ENCODE measurements at regions not wholly inside any gene's neighbourhood (a gene's known extent, or its start where the extent isn't known, plus 50 kb on each side); places are given as distances from the start of the nearest gene placed in this dataset.
"Not testable (repeated sequence)": the region's sequence is repeated elsewhere in the genome, so short reads cannot be mapped to it uniquely, and the experiment has no call there.

DNA sequence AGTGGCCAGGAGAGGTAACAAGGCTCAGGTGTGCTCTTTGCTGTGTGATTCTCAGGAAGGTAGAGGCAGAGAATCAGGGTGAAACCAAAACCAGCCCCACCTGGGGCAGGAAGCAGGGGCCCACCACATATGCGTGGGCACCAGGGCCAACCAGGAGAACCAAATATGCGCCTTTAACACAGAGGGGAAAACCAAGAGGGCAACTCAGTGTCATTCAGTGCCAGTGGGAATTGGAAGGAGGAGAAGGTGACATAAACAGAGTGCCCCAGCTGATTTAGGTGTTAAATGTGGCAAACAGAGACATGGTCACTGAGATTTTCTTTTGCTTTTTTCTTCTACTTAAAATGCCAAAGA, 106.8 kb upstream of the MAMLD1 start:
- DNase-seq (ENCODE audit: low spot score), result no peak
- ATAC-seq, result no peak
- intact Hi-C loops (cut with DNase I), result no loop called here

DNA sequence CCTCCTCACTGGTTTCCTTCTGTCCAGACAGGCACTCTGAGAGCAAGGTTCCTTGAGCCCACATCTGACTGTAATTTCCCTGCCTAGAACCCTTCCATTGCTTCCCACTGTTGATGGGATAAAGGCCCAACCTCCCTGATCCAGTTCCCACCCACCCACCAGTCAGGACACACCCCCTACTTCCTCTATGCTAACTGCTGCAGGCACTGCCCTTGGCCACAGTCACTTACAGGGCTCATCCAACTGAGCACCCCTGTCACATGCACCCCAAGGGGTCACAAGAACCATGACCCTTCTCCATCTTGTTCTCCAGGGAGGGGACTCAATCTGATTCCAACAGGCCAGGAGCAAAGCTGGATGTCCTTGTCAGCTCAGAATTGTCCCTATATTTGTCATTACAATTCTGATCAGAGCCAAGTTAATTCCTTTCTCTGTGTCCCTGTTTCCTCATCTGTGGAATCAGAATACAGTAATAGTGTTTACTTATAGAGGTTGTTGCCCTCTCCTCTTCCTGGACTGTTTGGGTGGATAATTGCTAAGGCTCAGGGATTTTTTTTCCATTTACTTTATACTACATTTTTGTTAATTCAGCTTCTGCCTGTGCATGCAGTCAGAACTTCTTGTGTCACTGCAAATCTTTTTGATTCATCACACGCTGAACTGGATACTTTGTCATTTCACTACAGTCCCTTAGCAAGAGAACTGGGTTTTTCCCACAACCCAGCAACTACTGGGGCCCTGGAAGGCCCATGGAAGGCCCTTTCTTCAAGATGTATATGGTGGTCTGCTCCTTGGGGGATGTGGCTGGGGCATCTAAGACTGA, 105.6 kb upstream of the MAMLD1 start:
- intact Hi-C loops (cut with DNase I), result no loop called here
- DNase-seq (ENCODE audit: low spot score), result no peak
- ATAC-seq, result no peak

DNA sequence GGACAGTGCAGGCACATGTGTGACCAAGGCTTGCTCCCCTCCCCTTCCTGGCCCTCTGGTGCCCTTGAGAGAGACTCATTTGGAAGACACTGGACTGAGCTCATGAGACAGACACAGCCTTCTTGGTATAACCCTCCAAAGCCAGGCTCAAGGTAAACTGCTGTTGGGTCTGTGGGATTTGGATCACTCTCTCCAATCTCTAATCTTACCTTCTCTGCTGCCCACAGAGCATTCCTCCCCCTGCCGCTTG, 105.0 kb upstream of the MAMLD1 start:
- ATAC-seq (no peak), DNase-seq (ENCODE audit: low spot score) (no peak)
- intact Hi-C loops (cut with DNase I), result no loop called here

DNA sequence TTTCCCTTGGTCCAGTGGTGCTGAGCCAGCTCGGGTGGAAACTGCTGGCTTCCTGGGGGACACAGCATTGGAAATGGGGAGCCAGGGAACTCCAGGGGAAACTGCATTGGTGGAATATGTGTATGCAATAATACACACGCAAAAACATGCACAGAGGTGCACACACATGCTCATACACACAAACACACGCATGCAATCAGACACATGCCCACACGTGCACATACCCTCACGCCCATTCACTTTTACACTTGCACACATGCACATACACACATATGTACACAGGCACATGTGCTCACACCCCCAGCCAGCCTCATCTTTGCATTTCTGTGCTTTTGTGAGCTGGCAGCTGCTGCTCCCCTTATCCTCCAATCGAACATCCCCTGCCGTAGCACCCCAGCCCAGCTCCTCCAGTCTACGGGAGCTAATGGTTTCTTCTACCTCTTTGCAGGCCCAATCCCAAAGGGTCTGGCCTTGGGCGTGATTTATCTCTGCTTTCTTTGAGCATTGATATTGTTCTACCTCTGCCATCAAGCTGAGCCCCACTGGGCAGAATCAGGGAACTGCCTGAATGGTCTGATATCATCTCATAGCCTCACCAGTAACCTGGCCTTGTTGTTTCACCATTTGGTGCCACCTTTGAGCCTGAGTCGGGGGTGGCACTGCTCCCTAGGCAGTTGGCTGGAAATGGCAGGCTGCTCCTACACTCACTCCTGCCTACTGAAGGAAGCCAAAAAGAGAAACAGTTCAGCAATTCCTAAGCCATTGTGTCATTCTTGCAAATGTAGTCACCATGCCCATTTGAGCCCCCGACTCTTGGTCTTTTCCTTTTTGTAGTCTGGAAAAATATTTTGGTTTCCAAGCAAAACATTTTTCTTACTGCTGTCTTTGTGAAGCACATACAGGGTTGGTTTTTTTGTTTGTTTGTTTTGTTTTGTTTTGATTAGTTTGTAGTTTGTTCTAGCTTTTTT, 104.4 kb upstream of the MAMLD1 start:
- ATAC-seq (no peak), DNase-seq (ENCODE audit: low spot score) (no peak)
- intact Hi-C loops (cut with DNase I), result no loop called here

DNA sequence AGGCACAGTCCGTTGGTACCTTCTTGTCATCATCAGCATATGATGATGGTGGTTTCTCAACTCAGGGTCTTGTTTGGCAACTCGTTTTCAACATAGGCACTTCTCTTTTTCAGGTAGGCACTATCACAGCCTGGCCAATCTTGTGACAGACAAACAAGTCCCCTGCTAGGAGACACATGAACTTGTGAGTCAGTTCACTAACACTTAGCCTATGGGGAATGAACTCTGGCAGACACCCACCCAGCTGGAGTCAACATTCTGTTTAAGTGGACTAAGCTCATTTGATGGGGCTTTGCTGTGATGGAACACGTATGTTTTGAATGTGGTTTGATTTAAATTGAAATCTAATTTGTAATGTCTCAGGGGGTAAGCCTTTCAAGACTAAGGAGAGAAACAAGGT, 100.7 kb upstream of the MAMLD1 start:
- intact Hi-C loops (cut with DNase I), result no loop called here
- no peak for DNase-seq (ENCODE audit: low spot score)
- no peak for ATAC-seq

DNA sequence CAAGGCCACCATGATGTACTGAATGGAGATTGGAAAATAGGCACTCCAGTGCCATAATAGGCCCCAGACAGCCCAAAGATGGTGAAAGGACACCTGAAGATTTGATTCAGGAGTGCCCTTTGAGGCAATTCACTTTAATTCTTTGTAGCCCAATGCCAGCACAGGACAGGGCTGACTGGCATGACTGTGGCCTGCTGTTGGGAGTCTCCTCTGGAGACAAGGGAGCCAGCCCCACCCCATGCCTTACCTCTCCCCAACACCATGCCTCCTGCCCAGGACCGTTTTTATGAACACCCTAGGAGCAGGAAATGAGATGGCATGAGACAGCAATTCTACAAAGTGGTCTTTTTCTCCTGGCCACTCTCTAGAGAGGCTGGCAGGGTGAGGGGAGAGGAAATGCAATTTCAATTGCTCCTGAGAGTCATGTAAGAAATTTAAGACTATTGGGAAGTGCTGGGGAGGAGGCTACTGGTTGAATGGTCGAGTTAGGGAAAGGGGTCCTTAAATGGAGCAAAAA, 94.2 kb upstream of the MAMLD1 start:
- intact Hi-C loops (cut with DNase I), result no loop called here
- ATAC-seq (no peak), DNase-seq (ENCODE audit: low spot score) (no peak)

DNA sequence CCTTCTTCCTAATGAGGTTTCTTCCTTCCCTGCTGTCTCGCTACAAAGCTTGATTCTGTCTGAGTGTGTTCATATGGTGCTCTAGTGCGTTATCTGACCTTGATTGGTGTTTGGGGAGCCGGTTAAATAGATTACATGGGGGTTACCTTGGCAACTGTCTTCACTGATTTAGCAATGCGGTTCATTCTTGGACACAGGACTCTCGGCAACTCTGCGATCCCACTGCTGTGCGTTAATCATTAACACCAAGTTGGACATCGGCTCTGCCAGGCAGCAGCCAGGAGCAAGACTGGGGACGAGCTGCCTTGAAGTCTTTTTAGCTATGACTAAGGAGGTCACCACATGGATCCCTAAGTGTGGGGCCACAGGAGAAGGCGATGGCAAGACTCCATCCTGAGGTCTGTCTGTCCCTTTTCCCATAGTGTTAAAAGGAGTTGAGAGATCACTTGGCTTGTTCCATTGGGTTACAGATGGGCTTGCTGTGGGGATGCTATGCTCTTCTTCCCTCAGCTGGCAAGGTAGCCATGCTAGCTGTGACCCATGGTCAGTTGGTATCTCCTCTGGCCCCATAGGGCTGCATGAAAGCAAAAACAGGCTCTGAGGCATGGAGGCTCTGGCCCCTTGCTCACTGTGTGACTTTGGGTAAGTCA, 93.4 kb upstream of the MAMLD1 start:
- DNase-seq (ENCODE audit: low spot score) (no peak), ATAC-seq (no peak)
- intact Hi-C loops (cut with DNase I), result no loop called here

DNA sequence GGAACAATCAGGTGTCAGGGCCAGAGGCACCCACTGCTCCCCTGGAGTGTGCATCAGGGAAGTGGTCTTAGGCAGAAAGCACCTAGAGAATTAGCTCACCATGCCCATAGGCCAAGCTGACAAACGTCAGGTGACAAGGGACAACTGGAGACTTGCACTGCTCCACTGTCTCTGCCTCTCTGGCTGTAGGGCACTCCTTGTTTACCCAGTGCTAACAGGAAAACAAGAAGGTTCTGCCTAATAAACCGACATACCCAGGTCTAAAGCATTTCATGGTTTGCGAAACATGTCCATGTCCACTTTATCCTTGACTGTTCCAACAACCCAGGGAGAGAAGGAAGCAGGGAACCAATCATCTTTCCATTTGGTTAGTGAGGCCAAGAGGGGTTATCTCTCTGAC, 92.5 kb upstream of the MAMLD1 start:
- no peak for ATAC-seq
- intact Hi-C loops (cut with DNase I), result no loop called here
- DNase-seq (ENCODE audit: low spot score), result no peak

DNA sequence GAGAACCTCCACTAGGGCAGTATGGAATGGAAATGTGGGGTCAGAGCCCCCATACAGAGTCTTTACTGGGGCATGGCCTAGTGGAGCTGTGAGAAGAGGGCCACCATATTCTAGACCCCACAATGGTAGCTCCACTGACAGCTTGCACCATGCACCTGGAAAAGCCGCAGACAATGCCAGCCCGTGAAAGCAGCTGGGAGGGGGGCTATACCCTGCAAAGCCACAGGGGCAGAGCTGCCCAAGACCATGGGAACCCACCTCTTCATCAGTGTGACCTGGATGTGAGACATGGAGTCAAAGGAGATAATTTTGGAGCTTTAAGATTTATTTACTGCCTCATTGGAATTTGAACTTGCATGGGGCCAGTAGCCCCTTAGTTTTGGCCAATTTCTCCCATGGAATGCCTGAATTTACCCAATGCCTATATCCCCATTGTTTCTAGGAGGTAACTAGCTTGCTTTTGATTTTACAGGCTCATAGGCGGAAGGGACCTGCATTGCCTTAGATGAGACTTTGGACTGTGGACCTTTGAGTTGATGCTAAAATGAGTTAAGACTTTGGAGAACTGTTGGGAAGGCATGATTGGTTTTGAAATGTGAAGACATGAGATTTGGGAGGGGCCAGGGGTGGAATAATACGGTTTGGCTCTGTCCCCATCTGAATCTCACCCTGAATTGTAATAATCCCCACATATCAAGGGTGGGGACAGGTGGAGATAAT, 89.4 kb upstream of the MAMLD1 start:
- DNase-seq (ENCODE audit: low spot score); ATAC-seq: not testable (repeated sequence)
- intact Hi-C loops (cut with DNase I), result loop anchor here (1.0 kb wide), 1 partner anchor 20 kb away; no protein-coding TSS in a partner anchor

DNA sequence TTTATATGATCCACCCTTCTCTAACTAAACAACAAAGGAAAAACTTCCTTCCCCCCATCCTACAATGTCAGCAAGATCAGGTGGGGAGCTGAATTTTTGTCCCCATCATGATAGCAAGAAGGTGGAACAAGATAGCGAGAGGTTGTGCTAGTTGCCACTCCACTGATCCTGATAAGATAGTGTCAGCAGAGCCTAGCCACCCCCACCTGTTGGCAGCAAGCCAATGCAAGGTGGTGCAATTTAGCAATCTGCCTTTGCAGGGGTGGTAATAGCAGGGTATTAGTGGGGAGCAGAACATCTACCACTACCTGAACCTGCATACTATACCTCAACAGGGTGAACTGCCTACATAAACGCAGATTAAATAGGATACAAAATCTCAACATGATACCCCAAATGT, 80.2 kb upstream of the MAMLD1 start:
- DNase-seq (ENCODE audit: low spot score), result no peak
- ATAC-seq, result no peak
- intact Hi-C loops (cut with DNase I), result no loop called here

DNA sequence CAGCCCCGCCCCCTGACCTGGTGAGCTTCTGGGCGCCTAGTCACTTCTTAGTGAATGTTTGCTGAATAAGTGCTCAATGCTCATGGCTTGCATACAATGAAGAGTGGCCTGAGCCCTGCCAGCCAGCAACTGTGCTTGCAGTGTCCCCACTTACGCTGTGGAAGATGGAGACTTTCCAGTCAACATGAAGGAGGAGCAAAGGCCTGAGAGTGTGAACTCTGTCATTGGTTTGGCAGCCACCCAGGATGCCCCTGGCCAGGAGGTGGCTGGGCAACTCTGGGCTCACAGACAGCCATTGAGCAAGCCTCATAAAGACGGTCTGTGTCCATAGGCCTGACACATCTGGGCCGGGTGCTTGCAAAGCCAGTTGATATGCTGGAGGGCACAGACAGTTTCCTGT, 72.1 kb upstream of the MAMLD1 start:
- peak; percentile 59 for DNase-seq (ENCODE audit: low spot score)
- ATAC-seq, result peak; percentile 69
- intact Hi-C loops (cut with DNase I), result no loop called here

DNA sequence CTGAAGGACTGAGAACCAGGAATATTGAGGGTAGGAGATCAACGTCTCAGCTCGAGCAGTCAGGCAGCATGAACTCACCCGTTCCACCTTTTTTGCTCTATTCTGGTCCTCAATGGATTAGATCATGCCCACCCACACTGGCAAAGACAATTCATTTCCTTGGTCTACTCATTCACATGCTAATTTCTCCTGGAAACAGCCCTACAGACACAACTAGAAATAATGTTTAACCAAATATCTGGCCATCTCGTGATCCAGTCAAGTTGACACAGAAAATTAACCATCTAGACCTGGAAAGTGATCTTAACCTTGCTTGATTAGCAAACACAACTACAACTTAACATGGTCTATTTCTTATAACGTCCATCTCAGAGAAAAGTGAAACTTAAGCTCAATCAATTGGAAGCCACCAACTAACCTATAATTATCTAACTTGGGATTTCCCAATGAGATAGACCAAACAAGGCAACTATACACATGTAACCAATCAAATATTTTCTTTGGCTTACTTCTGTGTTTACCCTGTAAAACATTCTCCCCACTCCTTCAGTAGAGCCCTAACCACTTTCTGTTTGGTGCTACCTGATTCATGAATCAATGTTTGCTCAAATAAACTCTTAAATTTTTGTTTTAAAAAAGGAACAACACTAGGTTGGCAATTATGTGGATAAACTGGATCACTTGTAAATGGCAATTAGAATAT, 69.7 kb upstream of the MAMLD1 start:
- intact Hi-C loops (cut with DNase I), result no loop called here
- no peak for DNase-seq (ENCODE audit: low spot score)
- ATAC-seq, result no peak

DNA sequence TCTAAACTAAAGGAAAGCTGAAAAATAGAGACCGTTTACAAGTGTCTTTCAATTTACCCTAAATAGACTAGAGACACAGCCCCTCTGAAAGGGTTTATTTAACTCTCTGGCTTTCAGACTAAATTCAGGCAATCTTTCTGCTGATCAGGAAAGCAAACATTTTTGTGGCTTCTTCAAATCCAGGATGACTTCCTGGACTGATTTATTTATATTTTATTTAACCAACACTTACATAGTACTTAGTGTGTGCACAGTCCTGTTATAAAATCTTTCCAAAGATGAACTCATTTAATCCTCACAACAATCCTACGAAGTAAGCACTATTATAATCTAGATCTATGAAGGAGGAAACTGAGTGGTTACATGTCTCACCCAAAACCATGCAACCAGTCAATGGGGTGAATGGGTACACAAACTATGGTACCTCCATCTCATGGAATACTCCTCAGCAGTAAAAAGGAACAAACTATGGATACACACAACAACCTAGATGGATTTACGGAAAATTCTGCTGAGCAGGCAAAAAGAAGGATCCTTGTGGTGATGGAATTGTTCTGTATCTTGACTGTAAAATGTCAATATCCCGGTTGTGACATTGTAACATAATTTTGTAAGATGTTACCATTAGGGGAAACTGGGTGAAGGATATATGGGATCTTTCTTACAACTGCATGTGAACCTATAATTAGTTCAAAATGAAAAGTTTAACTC, 64.1 kb upstream of the MAMLD1 start:
- DNase-seq (ENCODE audit: low spot score), result no peak
- ATAC-seq, result no peak
- intact Hi-C loops (cut with DNase I), result no loop called here

DNA sequence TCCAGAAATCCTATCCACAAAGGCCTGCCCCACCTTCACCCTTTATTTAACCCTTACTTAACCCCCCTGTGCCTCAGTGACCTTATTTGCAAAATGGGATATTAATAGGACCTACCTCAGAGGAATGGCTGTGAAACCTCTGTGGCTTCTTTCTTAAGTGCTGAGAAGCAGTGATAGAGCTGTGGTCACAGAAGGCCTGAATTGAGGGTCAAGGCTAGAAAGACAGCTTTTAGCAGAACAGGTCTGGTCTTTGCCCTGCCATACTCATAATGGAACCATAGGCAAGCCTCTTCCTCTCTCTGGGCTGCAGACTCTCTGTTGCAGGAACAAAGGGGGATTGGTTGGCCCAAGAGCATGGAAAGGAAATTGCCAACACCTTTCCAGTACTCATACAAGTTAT, 63.5 kb upstream of the MAMLD1 start:
- no peak for DNase-seq (ENCODE audit: low spot score)
- intact Hi-C loops (cut with DNase I), result no loop called here
- ATAC-seq, result no peak

DNA sequence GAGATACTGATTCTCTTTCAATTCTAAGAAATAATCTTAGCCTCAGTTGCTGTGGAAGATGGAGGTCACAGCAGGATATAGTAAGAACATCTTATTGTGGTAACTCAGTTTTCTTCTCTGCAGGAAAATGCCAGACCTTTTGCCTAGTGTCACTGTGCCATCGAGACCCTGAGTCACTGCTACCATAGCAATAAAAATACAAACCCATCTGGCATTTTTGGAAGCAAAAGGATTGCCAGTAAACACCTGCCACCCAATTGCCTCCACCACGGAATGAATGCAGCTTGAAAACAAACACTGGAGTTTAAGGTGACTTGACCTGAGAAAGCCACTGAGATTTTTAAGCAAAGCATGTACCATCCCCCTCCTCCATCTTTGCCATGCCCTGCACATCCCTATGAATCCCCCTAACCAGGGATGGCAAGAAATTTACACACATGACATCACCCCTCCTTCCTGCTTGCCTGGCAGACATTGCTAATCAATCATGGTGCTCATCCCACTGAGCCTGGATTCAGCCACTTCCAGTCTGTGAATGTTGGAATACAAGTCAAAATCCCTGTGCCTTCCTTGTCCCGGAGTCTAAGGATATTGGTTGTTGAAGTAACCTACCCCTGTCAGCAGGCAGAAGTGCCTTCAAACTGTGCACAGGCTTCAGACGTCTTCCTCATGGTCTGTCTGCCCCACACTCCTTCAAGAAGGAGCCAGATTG, 59.6 kb upstream of the MAMLD1 start:
- no peak for DNase-seq (ENCODE audit: low spot score)
- intact Hi-C loops (cut with DNase I), result loop anchor here (10.0 kb wide), 1 partner anchor 219 kb away; no protein-coding TSS in a partner anchor

DNA sequence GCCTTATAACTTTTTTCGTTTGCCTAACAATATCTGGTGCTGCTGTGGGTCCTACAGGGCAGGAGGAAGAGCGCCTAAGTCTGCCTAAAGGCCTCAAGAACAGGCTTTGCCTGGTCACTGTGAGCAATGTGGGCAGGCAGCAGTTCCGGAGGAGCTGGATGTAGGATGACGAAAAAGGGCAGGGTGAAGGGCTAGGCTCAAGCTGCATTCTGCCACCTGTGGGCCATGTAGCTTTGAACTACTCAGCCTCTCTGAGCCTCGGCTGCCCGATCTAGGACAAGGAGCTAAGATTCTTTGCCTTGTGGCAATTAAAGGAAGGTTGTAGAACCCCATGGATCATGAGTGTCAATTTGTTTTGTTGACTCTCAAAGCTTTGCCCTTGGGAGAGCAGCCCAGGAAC, 57.1 kb upstream of the MAMLD1 start:
- intact Hi-C loops (cut with DNase I), result loop anchor here (10.0 kb wide), 1 partner anchor 221 kb away; no protein-coding TSS in a partner anchor
- DNase-seq (ENCODE audit: low spot score), result no peak
- ATAC-seq, result no peak

More for the DNA sequence above, 59.6 kb upstream of the MAMLD1 start:
- ATAC-seq, result no peak

DNA sequence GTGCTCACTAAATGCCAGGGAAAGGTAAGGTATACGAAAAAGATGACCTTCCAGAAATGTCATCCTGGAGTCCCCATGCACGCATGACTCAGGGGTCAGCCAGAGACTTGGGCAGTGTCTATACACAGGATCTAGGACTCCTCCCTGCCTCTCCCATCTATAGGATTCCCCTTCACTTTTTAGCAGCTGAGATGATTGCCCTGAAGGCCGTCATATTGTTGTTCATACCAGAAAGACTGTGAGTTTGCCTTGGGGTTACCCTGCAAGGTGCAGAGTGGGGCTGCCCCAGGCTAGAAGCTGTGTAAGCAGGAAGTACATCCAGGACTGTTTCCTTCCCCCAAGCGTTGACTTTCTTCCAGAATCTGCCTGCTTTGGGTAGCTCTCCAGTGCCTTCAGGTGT, 55.1 kb upstream of the MAMLD1 start:
- no peak for DNase-seq (ENCODE audit: low spot score)
- intact Hi-C loops (cut with DNase I), result loop anchor here (10.0 kb wide), 1 partner anchor 223 kb away; no protein-coding TSS in a partner anchor
- ATAC-seq, result no peak
